ENCODE measurements at regions not wholly inside any gene's neighbourhood (a gene's known extent, or its start where the extent isn't known, plus 50 kb on each side); places are given as distances from the start of the nearest gene placed in this dataset.
"Not testable (repeated sequence)": the region's sequence is repeated elsewhere in the genome, so short reads cannot be mapped to it uniquely, and the experiment has no call there.

- FAIRE-seq (no peak), DNase-seq (ENCODE audit: low spot score) (no peak)
These were observed 104.7 kb upstream of the TRIM2 start for GRCh38 chr4:153099391-153100140.

- not testable (repeated sequence) for FAIRE-seq; DNase-seq (ENCODE audit: low spot score)
These were observed 97.5 kb upstream of the TRIM2 start for GRCh38 chr4:153106736-153107135.

DNA sequence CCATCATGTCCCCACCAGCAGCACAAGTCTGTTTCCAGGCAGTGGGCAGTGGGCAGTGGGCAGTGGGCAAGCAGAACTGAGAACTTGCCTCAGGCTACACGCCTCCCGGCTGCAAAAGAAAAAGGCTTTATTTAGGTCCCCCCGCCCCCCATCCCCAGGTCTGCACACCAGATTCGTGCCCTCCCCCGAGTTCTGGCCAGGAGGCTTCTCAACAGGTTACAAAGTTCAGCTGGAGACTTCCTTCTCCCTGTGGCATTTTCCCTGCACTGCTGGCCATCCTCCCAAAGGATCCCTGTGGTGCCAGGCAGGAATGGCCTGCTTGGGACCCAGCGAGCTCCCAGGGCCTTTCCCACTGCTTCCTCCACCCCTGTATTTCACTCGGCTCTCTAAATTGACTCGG lies 97.0 kb upstream of the TRIM2 start:
- no peak for DNase-seq (ENCODE audit: low spot score)
- FAIRE-seq = no peak

DNA sequence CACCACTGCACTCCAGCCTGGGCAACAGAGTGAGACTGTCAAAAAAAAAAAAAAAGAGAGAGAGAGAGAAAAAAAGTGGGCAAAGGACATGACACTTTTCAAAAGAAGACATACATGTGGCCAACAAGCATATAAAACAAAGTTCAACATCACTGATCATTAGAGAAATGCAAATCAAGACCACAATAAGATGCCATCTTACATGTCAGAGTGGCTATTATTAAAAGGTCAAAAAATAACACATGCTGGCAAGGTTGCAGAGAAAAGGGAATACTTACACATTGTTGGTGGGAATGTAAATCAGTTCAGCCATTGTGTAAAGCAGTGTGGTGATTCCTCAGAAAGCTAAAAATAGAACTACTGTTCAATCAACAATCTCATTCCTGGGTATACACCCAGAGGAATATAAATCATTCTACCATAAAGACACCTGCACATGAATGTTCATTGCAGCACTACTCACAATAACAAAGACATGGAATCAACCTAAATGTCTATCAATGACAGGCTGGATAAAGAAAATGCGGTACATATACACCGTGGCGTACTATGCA lies 94.9 kb upstream of the TRIM2 start:
- FAIRE-seq = no peak

DNA sequence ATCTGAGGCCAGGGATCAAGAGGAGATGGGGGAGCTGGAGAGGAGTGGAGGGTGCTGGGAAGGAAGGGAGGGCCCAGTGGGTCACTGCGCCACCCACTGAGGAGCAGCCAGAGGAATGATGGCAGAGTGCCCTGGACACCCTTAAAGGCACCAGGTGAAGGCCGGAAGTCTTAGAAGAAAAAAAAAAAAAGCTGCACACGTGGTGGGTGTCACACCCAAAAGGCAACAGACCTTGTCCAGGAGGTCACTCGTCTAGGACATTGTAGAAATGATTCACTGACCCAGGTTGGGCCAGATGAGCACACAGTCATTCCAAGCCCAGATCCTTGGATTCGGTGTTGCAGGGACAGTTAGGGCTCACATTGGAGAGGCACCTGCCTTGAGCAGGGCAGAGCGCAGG lies 93.5 kb upstream of the TRIM2 start:
- DNase-seq (ENCODE audit: low spot score) (peak; percentile 33), FAIRE-seq (peak; percentile 16)

More for the DNA sequence above, 94.9 kb upstream of the TRIM2 start:
- DNase-seq (ENCODE audit: low spot score) = no peak

- no peak for DNase-seq (ENCODE audit: low spot score)
These were observed 92.7 kb upstream of the TRIM2 start for GRCh38 chr4:153111426-153112040.

GRCh38 chr4:153112041-153112441 lies 92.2 kb upstream of the TRIM2 start:
- FAIRE-seq (no peak), DNase-seq (ENCODE audit: low spot score) (no peak)

More at GRCh38 chr4:153111426-153112040, 92.7 kb upstream of the TRIM2 start:
- FAIRE-seq = no peak

GRCh38 chr4:153113061-153113837 lies 91.0 kb upstream of the TRIM2 start:
- FAIRE-seq (peak; percentile 81), DNase-seq (ENCODE audit: low spot score) (peak; percentile 74)

DNA sequence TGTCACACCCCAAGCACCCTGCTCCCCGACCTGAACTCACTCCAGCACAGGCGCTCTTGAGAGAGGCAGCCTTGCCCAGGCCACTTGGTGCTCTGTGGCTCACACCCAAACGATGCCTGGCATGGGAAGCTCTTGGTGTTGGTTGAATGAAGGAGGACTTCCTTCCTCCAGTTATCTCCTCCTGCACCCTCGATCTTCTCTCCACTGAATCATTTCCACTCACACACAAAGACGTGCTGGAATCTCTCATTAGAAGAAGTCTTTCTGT lies 90.5 kb upstream of the TRIM2 start:
- DNase-seq (ENCODE audit: low spot score) (no peak), FAIRE-seq (no peak)

- FAIRE-seq (peak; percentile 52), DNase-seq (ENCODE audit: low spot score) (peak; percentile 71)
These were observed 89.4 kb upstream of the TRIM2 start for GRCh38 chr4:153114771-153115321.

DNA sequence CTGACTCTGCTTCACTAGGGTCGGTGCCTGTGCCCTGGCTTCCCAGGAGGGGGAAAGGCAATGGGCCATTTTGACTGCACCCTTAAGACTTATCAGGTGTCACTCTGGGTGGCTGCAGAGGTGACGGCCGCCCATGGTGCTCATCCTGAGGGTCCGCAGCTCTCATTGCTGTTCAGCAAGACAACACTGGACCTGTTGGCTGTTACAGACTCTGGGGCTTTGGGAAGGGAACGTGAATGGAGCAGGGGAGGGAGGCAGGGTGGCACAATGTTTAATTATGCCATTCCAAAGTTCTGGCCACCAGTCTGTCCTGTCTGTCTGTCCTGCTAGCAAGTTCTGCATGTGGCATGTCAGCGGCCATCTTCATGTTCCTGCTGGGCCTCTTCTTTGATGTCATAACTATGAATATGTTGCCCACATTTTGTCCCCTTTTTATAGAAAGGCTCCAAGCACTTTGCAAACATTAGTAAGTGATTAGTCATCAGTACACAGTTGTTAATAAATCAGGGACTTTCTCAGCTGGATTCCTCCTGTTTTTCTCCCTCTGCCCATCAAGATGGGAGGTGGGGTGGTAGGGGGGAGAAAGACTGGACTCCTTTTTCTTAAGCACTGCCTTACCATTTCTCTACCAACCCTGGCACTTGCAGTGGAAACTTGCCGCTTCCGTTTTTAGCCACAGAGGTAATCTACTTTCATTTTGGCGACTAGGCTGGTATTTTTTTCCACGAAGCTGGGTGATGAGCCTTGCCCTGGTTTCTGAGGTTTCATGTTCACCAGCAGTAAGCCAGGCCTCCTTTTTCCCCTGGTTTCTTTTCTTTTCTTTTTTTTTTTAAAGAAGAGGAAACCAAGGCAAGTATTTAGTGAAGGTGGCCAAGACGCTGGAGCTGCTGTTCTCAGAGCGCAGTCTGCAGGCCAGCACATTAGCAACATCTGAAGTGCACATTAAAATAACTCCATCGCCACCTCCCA lies 88.6 kb upstream of the TRIM2 start:
- FAIRE-seq (peak; percentile 85), DNase-seq (ENCODE audit: low spot score) (peak; percentile 82)

DNA sequence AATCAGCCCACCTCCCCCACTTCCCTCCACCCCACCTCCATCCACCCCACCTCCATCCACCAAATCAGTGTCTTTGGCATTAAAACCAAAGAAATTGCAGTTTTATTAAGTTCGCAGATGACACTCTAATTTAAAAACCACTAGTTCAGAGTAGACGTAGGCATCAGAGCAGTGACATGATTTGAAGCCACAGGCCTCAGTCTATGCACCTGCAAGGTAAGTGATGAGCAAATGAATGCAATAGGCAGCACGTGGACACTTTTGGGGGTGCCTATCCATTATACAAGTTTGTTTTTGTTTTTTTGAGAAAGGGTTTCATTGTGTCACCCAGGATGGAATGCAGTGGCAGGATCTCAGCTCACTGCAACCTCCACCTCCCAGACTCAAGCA lies 88.0 kb upstream of the TRIM2 start:
- no peak for FAIRE-seq
- DNase-seq (ENCODE audit: low spot score) = no peak

GRCh38 chr4:153116801-153117200 lies 87.4 kb upstream of the TRIM2 start:
- FAIRE-seq (no peak), DNase-seq (ENCODE audit: low spot score) (no peak)

GRCh38 chr4:153117554-153117953 lies 86.7 kb upstream of the TRIM2 start:
- no peak for FAIRE-seq

DNA sequence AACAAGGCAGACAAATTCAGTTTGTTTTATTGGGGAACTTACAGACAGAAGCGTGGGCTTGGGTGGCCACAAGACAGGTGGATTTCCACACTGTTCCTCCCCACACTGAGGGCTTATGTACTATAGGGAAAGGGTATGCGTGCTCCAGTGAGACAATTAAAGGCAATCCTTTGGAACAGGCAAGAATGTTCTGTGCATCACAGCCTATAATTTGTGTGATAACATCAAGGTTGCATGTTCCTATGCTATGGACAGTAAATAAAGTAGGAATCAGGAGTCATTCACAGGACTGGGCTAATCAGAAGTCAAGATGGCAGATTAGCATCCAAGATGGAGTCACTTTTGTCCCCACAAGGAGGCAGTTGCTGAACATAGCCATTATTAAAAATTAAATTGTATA lies 84.6 kb upstream of the TRIM2 start:
- DNase-seq (ENCODE audit: low spot score) (no peak), FAIRE-seq (no peak)

More at GRCh38 chr4:153117554-153117953, 86.7 kb upstream of the TRIM2 start:
- DNase-seq (ENCODE audit: low spot score) = no peak

DNA sequence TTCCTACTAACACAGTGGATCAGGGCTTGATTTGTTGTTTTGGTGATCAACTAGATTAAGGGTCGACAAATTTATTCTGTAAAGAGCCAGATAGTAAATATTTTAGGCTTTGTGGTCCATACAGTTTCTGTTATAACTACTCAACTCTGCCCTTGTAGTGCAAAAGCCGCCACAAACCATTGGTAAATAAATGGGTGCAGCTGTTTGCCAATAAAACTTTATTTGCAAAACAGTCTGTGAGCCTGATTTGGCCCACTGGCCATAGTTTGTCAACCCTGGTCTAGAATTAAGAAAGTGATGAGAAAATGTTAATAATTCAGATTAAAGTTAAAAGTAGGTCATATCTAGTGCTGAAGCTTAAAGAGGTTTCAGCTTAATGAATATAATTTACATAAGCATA lies 84.0 kb upstream of the TRIM2 start:
- DNase-seq (ENCODE audit: low spot score) = no peak
- FAIRE-seq = no peak

- DNase-seq (ENCODE audit: low spot score) (no peak), FAIRE-seq (no peak)
These were observed 81.4 kb upstream of the TRIM2 start for GRCh38 chr4:153122855-153123254.

GRCh38 chr4:153126137-153126536 lies 78.1 kb upstream of the TRIM2 start:
- FAIRE-seq (no peak), DNase-seq (ENCODE audit: low spot score) (no peak)

DNA sequence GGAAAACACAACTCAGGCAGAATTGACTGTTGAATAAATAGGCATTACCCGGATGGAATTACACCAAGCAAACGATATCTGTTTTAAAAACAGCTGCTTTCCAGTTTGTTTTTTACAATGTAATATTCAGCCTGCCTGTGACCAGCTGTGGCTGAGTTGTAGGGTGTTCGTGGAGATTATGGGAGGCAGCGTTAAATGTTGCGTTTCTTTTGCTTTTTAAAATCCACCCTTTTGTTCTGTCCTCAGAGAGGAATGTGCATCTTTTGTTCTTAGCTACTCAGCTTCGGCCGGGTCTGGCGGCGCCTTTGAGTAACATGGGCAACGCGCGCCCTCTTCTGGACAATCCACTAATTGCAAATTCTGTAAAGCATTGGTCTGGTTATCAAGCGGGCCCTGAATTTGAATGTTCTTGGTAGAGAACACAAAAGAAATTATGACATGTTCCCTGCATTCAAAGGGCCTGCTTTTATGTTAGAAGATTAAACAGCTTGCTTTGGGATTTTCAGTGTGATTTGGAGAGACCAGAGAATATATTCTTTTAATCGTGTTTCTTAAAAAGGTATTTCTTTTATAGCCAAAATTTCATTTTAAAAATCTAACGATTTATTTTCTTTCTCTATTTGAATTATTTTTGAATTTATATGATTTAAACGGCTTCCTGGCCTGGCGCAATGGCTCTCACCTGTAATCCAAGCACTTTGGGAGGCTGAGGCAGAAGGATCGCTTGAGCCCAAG lies 76.3 kb upstream of the TRIM2 start:
- FAIRE-seq = peak; percentile 52
- peak; percentile 31 for DNase-seq (ENCODE audit: low spot score)

DNA sequence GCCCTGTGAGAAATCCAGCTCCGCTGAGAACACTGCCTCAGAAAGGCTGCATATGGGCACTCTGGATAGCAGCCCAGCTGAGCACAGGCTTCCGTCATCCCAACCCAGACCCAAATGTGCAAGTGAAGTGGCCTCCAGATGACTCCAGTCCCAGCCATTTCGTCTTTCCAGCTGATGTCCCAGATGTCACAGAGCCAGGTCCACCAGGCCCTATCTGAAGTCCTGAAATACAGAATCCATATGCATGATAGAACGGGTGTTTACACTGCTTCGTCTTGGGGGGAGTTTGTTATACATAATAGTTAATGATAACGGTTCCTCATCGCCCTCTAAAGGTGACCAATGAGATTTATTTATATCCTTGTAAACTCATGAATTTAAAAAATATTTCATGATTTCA lies 72.6 kb upstream of the TRIM2 start:
- DNase-seq (ENCODE audit: low spot score) (no peak), FAIRE-seq (no peak)

All from RCC 7860 (cell line).